GM12873 (cell line): ENCODE measurements at regions not wholly inside any gene's neighbourhood (a gene's known extent, or its start where the extent isn't known, plus 50 kb on each side); places are given as distances from the start of the nearest gene placed in this dataset.

Source experiments
- CTCF ChIP-seq: IDR thresholded peaks from 2 replicates; pipeline ENCODE4 v1.5.1; 2012; ENCODE audit warnings: low read depth, mild to moderate bottlenecking, moderate library complexity, low read length, control low read depth; ENCODE audit not compliant: insufficient read depth; ENCODE audit errors: missing control alignments

GRCh38 chr6:43878823-43879495 is 108.9 kb downstream of the VEGFA start:
- no peak for TF ChIP-seq CTCF

- TF ChIP-seq CTCF, result no peak
Measured at GRCh38 chr6:43878127-43878634, 108.2 kb downstream of the VEGFA start.

- TF ChIP-seq CTCF, result no peak
Measured at GRCh38 chr6:43877463-43878126, 107.6 kb downstream of the VEGFA start.

- no peak for TF ChIP-seq CTCF
Measured at GRCh38 chr6:43877036-43877435, 107.0 kb downstream of the VEGFA start.

GRCh38 chr6:43876602-43877001 is 106.6 kb downstream of the VEGFA start:
- TF ChIP-seq CTCF, result no peak

GRCh38 chr6:43875849-43876572 is 106.0 kb downstream of the VEGFA start:
- no peak for TF ChIP-seq CTCF
